Uterus (tissue), 3 donors: ENCODE measurements at regions not wholly inside any gene's neighbourhood (a gene's known extent, or its start where the extent isn't known, plus 50 kb on each side); places are given as distances from the start of the nearest gene placed in this dataset.

Source experiments
- DNase-seq, 2 donors: peaks; one replicate each; pipeline ENCODE4 v3.0.0-alpha.2; 2019 to 2020
- H3K27ac ChIP-seq, 2 donors: fragments of 200-600 bp; sonication (generic); 1 replicate in 1 of 2; 2 replicates in 1 of 2; pipeline ENCODE4 v1.5.1; 2016 to 2018
- H3K27me3 ChIP-seq, 2 donors: fragments of 200-600 bp; sonication (generic); one replicate each; pipeline ENCODE4 v1.5.1; 2018 to 2019; ENCODE audit warnings: control low read depth in 1 of 2
- H3K36me3 ChIP-seq, 2 donors: fragments of 200-600 bp; sonication (generic); one replicate each; pipeline ENCODE4 v1.5.1; 2019; ENCODE audit warnings: control low read depth in 1 of 2
- H3K4me1 ChIP-seq, 2 donors: fragments of 200-600 bp; sonication (generic); one replicate each; pipeline ENCODE4 v1.5.1; 2018 to 2019; ENCODE audit warnings: control low read depth in 1 of 2
- H3K4me3 ChIP-seq, 2 donors: fragments of 200-600 bp; sonication (generic); 1 replicate in 1 of 2; 2 replicates in 1 of 2; pipeline ENCODE4 v1.5.1; 2018 to 2019; ENCODE audit warnings: mild to moderate bottlenecking in 1 of 2
- H3K9me3 ChIP-seq, 2 donors: fragments of 200-600 bp; sonication (generic); one replicate each; pipeline ENCODE4 v1.5.1; 2019; ENCODE audit warnings: control low read depth in 1 of 2
- POLR2A ChIP-seq, 2 donors: fragments of 450-650 bp; IDR thresholded peaks; one replicate each; pipeline ENCODE4 v1.6.1; 2016; ENCODE audit warnings: antibody characterized with exemption in 2 of 2, mild to moderate bottlenecking in 1 of 2, moderate library complexity in 1 of 2
- intact Hi-C: fragments of 100-400 bp; cut with DNase I; formaldehyde crosslinking; loops from one replicate; pipeline ENCODE4 v1.15.1; 2023; ENCODE audit warnings: low total_unique reads
- TF ChIP-seq, protein P1 (sequence below), 4 experiments: fragments of 200-600 bp in 2 of 4; fragments of 450-650 bp in 2 of 4; sonication (generic) in 2 of 4; IDR thresholded peaks; one replicate each; pipeline ENCODE4 v1.5.1; 2016 to 2019; ENCODE audit warnings: antibody characterized with exemption in 4 of 4, mild to moderate bottlenecking in 2 of 4, moderate library complexity in 1 of 4
- donor health status: DM: yes; HTN: yes; CAD: no.

DNA sequence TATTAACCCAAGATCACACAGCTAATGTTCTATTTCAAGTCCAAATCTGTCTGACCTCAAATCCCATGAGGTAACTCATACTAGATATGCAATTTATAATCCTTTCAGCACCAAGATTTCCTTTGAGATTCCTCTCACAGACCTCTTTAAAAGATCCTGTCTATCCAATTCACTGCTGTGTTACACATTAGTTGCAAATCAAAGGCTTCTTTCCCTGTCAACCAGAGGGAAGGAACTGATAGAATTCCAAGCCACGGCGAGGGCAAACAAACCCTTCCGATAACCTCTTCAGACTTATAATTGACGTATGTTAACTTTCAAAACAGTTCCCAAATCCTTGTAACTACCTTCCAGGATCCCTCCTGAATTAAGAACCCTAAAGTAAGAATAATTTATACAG is 168.9 kb downstream of the DRD1 start:
- no peak for DNase-seq
- Histone ChIP-seq H3K4me3 (no peak overlapping the region), H3K27ac (no peak overlapping the region), H3K36me3 (no peaks in the 10 kb centered on the region), H3K9me3 (no peaks in the 10 kb centered on the region), H3K4me1 (no peaks in the 10 kb centered on the region), H3K27me3 (no peaks in the 10 kb centered on the region)
- intact Hi-C loops, result no loop called here
- no peak for TF ChIP-seq POLR2A (IDR thresholded peaks at IDR 0.05)
- TF ChIP-seq, protein P1, sequence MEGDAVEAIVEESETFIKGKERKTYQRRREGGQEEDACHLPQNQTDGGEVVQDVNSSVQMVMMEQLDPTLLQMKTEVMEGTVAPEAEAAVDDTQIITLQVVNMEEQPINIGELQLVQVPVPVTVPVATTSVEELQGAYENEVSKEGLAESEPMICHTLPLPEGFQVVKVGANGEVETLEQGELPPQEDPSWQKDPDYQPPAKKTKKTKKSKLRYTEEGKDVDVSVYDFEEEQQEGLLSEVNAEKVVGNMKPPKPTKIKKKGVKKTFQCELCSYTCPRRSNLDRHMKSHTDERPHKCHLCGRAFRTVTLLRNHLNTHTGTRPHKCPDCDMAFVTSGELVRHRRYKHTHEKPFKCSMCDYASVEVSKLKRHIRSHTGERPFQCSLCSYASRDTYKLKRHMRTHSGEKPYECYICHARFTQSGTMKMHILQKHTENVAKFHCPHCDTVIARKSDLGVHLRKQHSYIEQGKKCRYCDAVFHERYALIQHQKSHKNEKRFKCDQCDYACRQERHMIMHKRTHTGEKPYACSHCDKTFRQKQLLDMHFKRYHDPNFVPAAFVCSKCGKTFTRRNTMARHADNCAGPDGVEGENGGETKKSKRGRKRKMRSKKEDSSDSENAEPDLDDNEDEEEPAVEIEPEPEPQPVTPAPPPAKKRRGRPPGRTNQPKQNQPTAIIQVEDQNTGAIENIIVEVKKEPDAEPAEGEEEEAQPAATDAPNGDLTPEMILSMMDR (IDR thresholded peaks at IDR 0.05), result no peak

DNA sequence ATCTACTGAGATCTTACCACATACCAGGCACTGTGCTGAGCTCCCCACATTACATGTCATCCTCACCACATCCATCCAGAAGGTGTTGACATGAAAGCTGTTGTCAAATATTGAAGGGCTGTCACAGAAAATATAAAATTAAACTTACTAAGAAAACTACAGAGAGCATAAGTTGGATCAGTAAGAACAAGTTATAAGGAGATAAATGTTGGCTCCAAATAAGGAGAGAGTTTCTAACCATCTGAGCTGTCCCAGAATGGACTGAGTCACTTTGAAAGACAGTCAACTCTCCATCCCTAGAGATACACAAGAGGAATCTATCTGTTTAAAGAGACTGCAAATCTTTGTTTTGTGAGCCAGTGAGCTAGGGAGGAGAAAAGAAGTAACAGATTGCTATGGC is 169.8 kb downstream of the DRD1 start:
- H3K27me3 ChIP-seq, result no peaks in the 10 kb centered on the region
- H3K4me1 ChIP-seq, result no peaks in the 10 kb centered on the region
- no peaks in the 10 kb centered on the region for H3K9me3 ChIP-seq
- DNase-seq, result no peak
- intact Hi-C loops, result no loop called here
- H3K4me3 ChIP-seq, result no peak overlapping the region
- H3K36me3 ChIP-seq, result no peaks in the 10 kb centered on the region
- TF ChIP-seq, protein P1 (IDR thresholded peaks at IDR 0.05), result no peak
- no peak for TF ChIP-seq POLR2A (IDR thresholded peaks at IDR 0.05)
- H3K27ac ChIP-seq, result no peak overlapping the region

DNA sequence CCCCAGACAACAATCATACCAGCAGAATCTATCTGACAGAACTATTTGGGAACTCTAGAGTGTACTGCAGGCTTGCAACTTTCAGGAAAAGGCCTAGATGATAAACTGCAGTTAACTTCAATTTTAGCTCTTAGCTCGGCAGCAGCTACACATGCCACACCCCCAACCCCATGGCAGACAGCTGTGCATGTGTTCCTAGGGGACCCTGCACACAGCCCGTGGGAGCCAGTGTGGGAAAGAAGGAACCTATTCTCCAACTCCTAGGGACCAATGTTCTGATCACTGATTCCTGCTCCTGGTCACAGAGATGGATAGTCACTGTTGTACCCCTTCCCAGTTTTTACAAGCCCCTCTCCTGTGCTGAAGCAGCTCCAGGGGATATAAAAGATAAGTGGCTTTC is 179.6 kb downstream of the DRD1 start:
- DNase-seq, result no peak
- no peaks in the 10 kb centered on the region for H3K4me1 ChIP-seq
- intact Hi-C loops, result no loop called here
- H3K36me3 ChIP-seq, result no peaks in the 10 kb centered on the region
- H3K27ac ChIP-seq, result no peak overlapping the region
- TF ChIP-seq POLR2A (IDR thresholded peaks at IDR 0.05), result no peak
- TF ChIP-seq, protein P1 (IDR thresholded peaks at IDR 0.05), result no peak
- no peaks in the 10 kb centered on the region for H3K27me3 ChIP-seq
- H3K4me3 ChIP-seq, result no peak overlapping the region
- H3K9me3 ChIP-seq, result no peaks in the 10 kb centered on the region

DNA sequence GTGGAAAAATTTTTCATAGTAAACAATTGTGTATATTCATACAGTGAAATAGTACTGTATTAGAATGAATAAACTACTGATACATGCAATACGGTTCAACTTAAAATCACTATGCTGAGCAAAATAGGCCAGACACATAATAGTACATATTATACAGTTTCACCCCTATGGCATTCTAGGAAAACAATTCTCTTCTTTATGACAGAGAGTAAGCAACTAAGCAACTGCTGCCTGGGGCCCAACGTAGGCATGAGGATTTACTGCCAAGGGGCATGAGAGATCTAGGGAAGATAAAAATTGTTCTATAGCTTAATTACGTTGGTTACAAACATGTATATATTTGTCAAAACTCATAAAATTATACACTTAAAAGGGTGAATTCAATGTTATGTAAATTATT is 180.2 kb downstream of the DRD1 start:
- Histone ChIP-seq H3K4me3 (no peak overlapping the region), H3K36me3 (no peaks in the 10 kb centered on the region), H3K4me1 (no peaks in the 10 kb centered on the region), H3K9me3 (no peaks in the 10 kb centered on the region), H3K27ac (no peak overlapping the region), H3K27me3 (no peaks in the 10 kb centered on the region)
- intact Hi-C loops, result no loop called here
- no peak for DNase-seq
- no peak for TF ChIP-seq POLR2A (IDR thresholded peaks at IDR 0.05)
- TF ChIP-seq, protein P1 (IDR thresholded peaks at IDR 0.05), result no peak

DNA sequence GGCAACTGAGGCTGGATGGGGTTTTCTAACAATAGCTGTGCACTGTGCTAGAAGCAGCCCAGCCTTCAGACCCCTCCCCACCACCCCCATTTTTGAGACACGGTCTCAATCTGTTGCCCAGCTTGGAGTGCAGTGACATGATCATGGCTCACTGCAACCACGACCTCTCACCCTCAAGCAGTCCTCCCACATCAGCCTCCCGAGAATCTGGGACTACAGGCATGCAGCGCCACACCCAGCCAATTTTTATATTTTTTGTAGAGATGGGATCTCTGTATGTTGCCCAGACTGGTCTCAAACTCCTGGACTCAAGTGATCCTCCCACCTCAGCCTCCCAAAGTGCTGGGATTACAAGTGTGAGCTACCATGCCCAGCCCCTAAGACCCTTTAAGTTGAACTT is 182.5 kb downstream of the DRD1 start:
- H3K4me3 ChIP-seq, result no peak overlapping the region
- no peak for TF ChIP-seq POLR2A (IDR thresholded peaks at IDR 0.05)
- TF ChIP-seq, protein P1 (IDR thresholded peaks at IDR 0.05), result no peak

More for the DNA sequence above, 182.5 kb downstream of the DRD1 start:
- no peak for DNase-seq
- no peaks in the 10 kb centered on the region for H3K27me3 ChIP-seq
- no peaks in the 10 kb centered on the region for H3K36me3 ChIP-seq
- no peak overlapping the region for H3K27ac ChIP-seq
- H3K9me3 ChIP-seq, result no peaks in the 10 kb centered on the region
- no peaks in the 10 kb centered on the region for H3K4me1 ChIP-seq
- intact Hi-C loops, result no loop called here
